Neuronal stem cell (in vitro differentiated cells): ENCODE measurements at regions not wholly inside any gene's neighbourhood (a gene's known extent, or its start where the extent isn't known, plus 50 kb on each side); places are given as distances from the start of the nearest gene placed in this dataset.
"Not testable (repeated sequence)": the region's sequence is repeated elsewhere in the genome, so short reads cannot be mapped to it uniquely, and the experiment has no call there.

Experiments used
- DNase-seq: peaks from one replicate; pipeline ENCODE4 v3.0.0-alpha.2; 2013; ENCODE audit warnings: low spot score
- H2AFZ ChIP-seq: one replicate; pipeline ENCODE4 v1.6.1; 2013; ENCODE audit warnings: mild to moderate bottlenecking, low read length, inconsistent platforms
- H2AK5ac ChIP-seq: 2 replicates; pipeline ENCODE4 v1.6.1; 2013; ENCODE audit warnings: low read depth, mild to moderate bottlenecking, inconsistent platforms, low read length, moderate library complexity, mixed read lengths
- H2BK120ac ChIP-seq: 2 replicates; pipeline ENCODE4 v1.6.1; 2013; ENCODE audit warnings: low read depth, mild to moderate bottlenecking, inconsistent platforms, low read length, moderate library complexity, mixed read lengths
- H2BK12ac ChIP-seq: one replicate; pipeline ENCODE4 v1.6.1; 2013; ENCODE audit warnings: low read length, inconsistent platforms
- H2BK15ac ChIP-seq: 2 replicates; pipeline ENCODE4 v1.6.1; 2013; ENCODE audit warnings: mild to moderate bottlenecking, low read length, inconsistent platforms, mixed read lengths
- H2BK5ac ChIP-seq: one replicate; pipeline ENCODE4 v1.6.1; 2013; ENCODE audit warnings: inconsistent platforms, mild to moderate bottlenecking, low read length, moderate library complexity
- H3K14ac ChIP-seq: one replicate; pipeline ENCODE4 v1.6.1; 2013; ENCODE audit warnings: low read length, inconsistent platforms
- H3K18ac ChIP-seq: 2 replicates; pipeline ENCODE4 v1.6.1; 2013; ENCODE audit warnings: low read length, inconsistent platforms
- H3K23ac ChIP-seq: 2 replicates; pipeline ENCODE4 v1.6.1; 2013; ENCODE audit warnings: low read depth, mild to moderate bottlenecking, mixed read lengths, low read length, inconsistent platforms; ENCODE audit not compliant: poor library complexity
- H3K27ac ChIP-seq: replicated peaks from 3 replicates; pipeline ENCODE4 v1.5.1; 2013; ENCODE audit warnings: low read length, inconsistent platforms
- H3K27me3 ChIP-seq, 3 experiments: 2 replicates each; pipeline ENCODE4 v1.6.1; 2013; ENCODE audit warnings: low read length in 3 of 3, mild to moderate bottlenecking in 2 of 3, inconsistent platforms in 1 of 3, low read depth in 1 of 3, mixed read lengths in 1 of 3, moderate library complexity in 1 of 3; ENCODE audit not compliant: control insufficient read depth in 3 of 3, insufficient read depth in 3 of 3
- H3K36me3 ChIP-seq, 2 donors: replicated peaks in 1 of 2; 2 replicates each; pipeline ENCODE4 v1.6.1; 2013; ENCODE audit warnings: low read length in 2 of 2; ENCODE audit not compliant: control insufficient read depth in 2 of 2, insufficient read depth in 2 of 2
- H3K4ac ChIP-seq: 2 replicates; pipeline ENCODE4 v1.6.1; 2013; ENCODE audit warnings: inconsistent platforms, mild to moderate bottlenecking, low read length, moderate library complexity
- H3K4me1 ChIP-seq, 2 donors: 1 replicate in 1 of 2; 2 replicates in 1 of 2; pipeline ENCODE4 v1.6.1; 2013; ENCODE audit warnings: low read length in 2 of 2, low read depth in 1 of 2; ENCODE audit not compliant: control insufficient read depth in 2 of 2, insufficient read depth in 1 of 2
- H3K4me2 ChIP-seq: one replicate; pipeline ENCODE4 v1.6.1; 2013; ENCODE audit warnings: mild to moderate bottlenecking, low read length, inconsistent platforms; ENCODE audit not compliant: insufficient read depth, poor library complexity, severe bottlenecking
- H3K4me3 ChIP-seq, 2 donors: 2 replicates each; pipeline ENCODE4 v1.5.1; 2013; ENCODE audit warnings: low read length in 2 of 2, mild to moderate bottlenecking in 2 of 2, inconsistent platforms in 1 of 2, moderate library complexity in 1 of 2
- H3K79me1 ChIP-seq: one replicate; pipeline ENCODE4 v1.6.1; 2013; ENCODE audit warnings: low read depth, mild to moderate bottlenecking, inconsistent platforms, low read length, moderate library complexity
- H3K9ac ChIP-seq: one replicate; pipeline ENCODE4 v1.6.1; 2013; ENCODE audit warnings: mild to moderate bottlenecking, low read depth, low read length, inconsistent platforms; ENCODE audit not compliant: poor library complexity
- H3K9me3 ChIP-seq, 2 donors: replicated peaks in 1 of 2; 2 replicates each; pipeline versions ENCODE3 to v1.6.1; 2013; ENCODE audit warnings: low read length in 2 of 2, mild to moderate bottlenecking in 2 of 2, inconsistent platforms in 1 of 2, low read depth in 1 of 2, mixed read lengths in 1 of 2, moderate library complexity in 1 of 2; ENCODE audit not compliant: control insufficient read depth in 2 of 2, insufficient read depth in 1 of 2
- H4K8ac ChIP-seq: one replicate; pipeline ENCODE4 v1.6.1; 2013; ENCODE audit warnings: low read depth, mild to moderate bottlenecking, inconsistent platforms, low read length, moderate library complexity
- H4K91ac ChIP-seq: one replicate; pipeline ENCODE4 v1.6.1; 2013; ENCODE audit warnings: low read length, low read depth, mild to moderate bottlenecking, inconsistent platforms; ENCODE audit not compliant: poor library complexity
- WGBS, 2 donors: extraction: QIAGEN DNeasy Blood & Tissue Kit; methylation state at CpG; one replicate each; pipeline ENCODE4 v1.1.7; 2013; ENCODE audit warnings: missing lambda C conversion rate in 2 of 2, mixed read lengths in 1 of 2; ENCODE audit not compliant: insufficient read length in 2 of 2, insufficient replicate concordance in 1 of 2; ENCODE audit errors: extremely low coverage in 2 of 2; 5-methylcytosine and 5-hydroxymethylcytosine counted together

- Histone ChIP-seq H3K79me1 (no peaks in the 10 kb centered on the region), H3K27me3 (no peaks in the 10 kb centered on the region), H3K4me2 (no peak overlapping the region), H2BK5ac (no peak overlapping the region), H3K18ac (no peak overlapping the region), H3K4me3 (peak overlapping the region in 1 of 2 donors; percentile 47), H2BK12ac (no peak overlapping the region), H3K4me1 (peaks cover 0 to 1% of the 10 kb centered on the region in 2 donors), H3K36me3 (no peaks in the 10 kb centered on the region), H3K9ac (no peak overlapping the region), H3K9me3 (peaks cover 0 to 7% of the 10 kb centered on the region in 2 donors), H2BK120ac (no peak overlapping the region), H4K8ac (no peak overlapping the region), H2AK5ac (no peak overlapping the region), H2BK15ac (no peak overlapping the region), H3K4ac (no peak overlapping the region), H2AFZ (no peak overlapping the region), H4K91ac (no peak overlapping the region), H3K23ac (no peak overlapping the region), H3K27ac (no peak overlapping the region), H3K14ac (no peak overlapping the region)
- no CpG with 5 or more reads among the region's 4 CpGs for WGBS, 2 donors
- DNase-seq = no peak
Measured at GRCh38 chr6:11378639-11379038, 146.2 kb upstream of the NEDD9 start.

GRCh38 chr6:11374036-11375010 is 141.9 kb upstream of the NEDD9 start:
- Histone ChIP-seq H3K4ac (no peak overlapping the region), H3K9ac (no peak overlapping the region), H2AK5ac (no peak overlapping the region), H3K36me3 (no peaks in the 10 kb centered on the region), H4K91ac (no peak overlapping the region), H2BK5ac (no peak overlapping the region), H3K27ac (no peak overlapping the region), H2BK120ac (no peak overlapping the region), H3K9me3 (peaks cover 0 to 7% of the 10 kb centered on the region in 2 donors), H2BK15ac (no peak overlapping the region), H2BK12ac (no peak overlapping the region), H3K79me1 (no peaks in the 10 kb centered on the region), H3K27me3 (no peaks in the 10 kb centered on the region), H3K4me3 (no peak overlapping the region), H3K18ac (no peak overlapping the region), H2AFZ (no peak overlapping the region), H3K14ac (no peak overlapping the region), H4K8ac (no peak overlapping the region), H3K4me2 (no peak overlapping the region), H3K4me1 (no peaks in the 10 kb centered on the region), H3K23ac (no peak overlapping the region)
- no CpG with 5 or more reads among the region's 4 CpGs for WGBS, 2 donors
- DNase-seq = no peak

- Histone ChIP-seq H3K27me3 (no peaks in the 10 kb centered on the region), H2BK12ac (no peak overlapping the region), H4K91ac (no peak overlapping the region), H2AFZ (no peak overlapping the region), H3K14ac (no peak overlapping the region), H2AK5ac (no peak overlapping the region), H3K18ac (no peak overlapping the region), H3K4me3 (no peak overlapping the region), H3K4me2 (no peak overlapping the region), H3K79me1 (no peaks in the 10 kb centered on the region), H3K4me1 (no peaks in the 10 kb centered on the region), H2BK5ac (no peak overlapping the region), H3K36me3 (no peaks in the 10 kb centered on the region), H3K23ac (no peak overlapping the region), H3K27ac (no peak overlapping the region), H4K8ac (no peak overlapping the region), H3K9me3 (peaks cover 0 to 7% of the 10 kb centered on the region in 2 donors), H2BK15ac (no peak overlapping the region), H3K9ac (no peak overlapping the region), H2BK120ac (no peak overlapping the region), H3K4ac (no peak overlapping the region)
- no peak for DNase-seq
- no CpG with 5 or more reads among the region's 1 CpG for WGBS, 2 donors
Measured at GRCh38 chr6:11373208-11373607, 140.7 kb upstream of the NEDD9 start.

- H3K27me3 ChIP-seq = not testable (repeated sequence)
Measured at GRCh38 chr6:11372186-11372790, 139.8 kb upstream of the NEDD9 start.

More at GRCh38 chr6:11372186-11372790, 139.8 kb upstream of the NEDD9 start:
- not testable (repeated sequence) for H3K79me1 ChIP-seq, H3K18ac ChIP-seq, H4K8ac ChIP-seq, H3K4me2 ChIP-seq, H2AK5ac ChIP-seq, H2BK120ac ChIP-seq, DNase-seq, H2AFZ ChIP-seq, H3K23ac ChIP-seq, H2BK12ac ChIP-seq, H3K36me3 ChIP-seq, H3K27ac ChIP-seq, H3K4me1 ChIP-seq, H2BK5ac ChIP-seq, H3K4ac ChIP-seq, H4K91ac ChIP-seq, H3K9me3 ChIP-seq, H3K4me3 ChIP-seq, H2BK15ac ChIP-seq, H3K9ac ChIP-seq, H3K14ac ChIP-seq
